Chondrocyte (in vitro differentiated cells): ENCODE measurements at regions not wholly inside any gene's neighbourhood (a gene's known extent, or its start where the extent isn't known, plus 50 kb on each side); places are given as distances from the start of the nearest gene placed in this dataset.

Experiments
- DNase-seq: peaks from one replicate; pipeline ENCODE4 v3.0.0; 2021; ENCODE audit warnings: mixed read lengths, low spot score
- H3K27ac Mint-ChIP-seq: one replicate; pipeline ENCODE4 v1.8.0; 2021; ENCODE audit warnings: mild to moderate bottlenecking, moderate library complexity, mixed read lengths; ENCODE audit not compliant: unreplicated experiment
- H3K27me3 Mint-ChIP-seq: 2 replicates; pipeline ENCODE4 v1.8.0; 2021; ENCODE audit warnings: low read depth, mixed read lengths
- H3K36me3 Mint-ChIP-seq: 2 replicates; pipeline ENCODE4 v1.8.0; 2021; ENCODE audit warnings: low read depth, mixed read lengths
- H3K4me1 Mint-ChIP-seq: 2 replicates; pipeline ENCODE4 v1.8.0; 2021; ENCODE audit warnings: low read depth, mild to moderate bottlenecking, mixed read lengths
- H3K4me3 Mint-ChIP-seq: one replicate; pipeline ENCODE4 v1.8.0; 2021; ENCODE audit warnings: mild to moderate bottlenecking, moderate library complexity, mixed read lengths; ENCODE audit not compliant: unreplicated experiment
- H3K9me3 Mint-ChIP-seq: 2 replicates; pipeline ENCODE4 v1.8.0; 2021; ENCODE audit warnings: low read depth, mixed read lengths
- CTCF ChIP-seq: fragments of 200-600 bp; sonication (generic); IDR thresholded peaks from 2 replicates; pipeline ENCODE4 v1.5.0; 2021; ENCODE audit warnings: antibody characterized with exemption, mild to moderate bottlenecking, moderate library complexity

GRCh38 chr6:23940466-23940865 lies 185.5 kb upstream of the NRSN1 start:
- no peak for DNase-seq
- H3K9me3 Mint-ChIP-seq: no peaks in the 10 kb centered on the region
- no peaks in the 10 kb centered on the region for H3K27me3 Mint-ChIP-seq
- H3K4me1 Mint-ChIP-seq: no peaks in the 10 kb centered on the region
- H3K27ac Mint-ChIP-seq: no peak overlapping the region
- no peak overlapping the region for H3K4me3 Mint-ChIP-seq
- no peak for TF ChIP-seq CTCF
- no peaks in the 10 kb centered on the region for H3K36me3 Mint-ChIP-seq

- Mint-ChIP-seq H3K27ac (no peak overlapping the region), H3K4me1 (peaks cover 5% of the 10 kb centered on the region), H3K27me3 (no peaks in the 10 kb centered on the region), H3K4me3 (no peak overlapping the region), H3K36me3 (no peaks in the 10 kb centered on the region), H3K9me3 (no peaks in the 10 kb centered on the region)
- DNase-seq: no peak
- no peak for TF ChIP-seq CTCF
Measured at GRCh38 chr6:23951691-23952090, 174.3 kb upstream of the NRSN1 start.

- H3K27me3 Mint-ChIP-seq: no peaks in the 10 kb centered on the region
- no peak overlapping the region for H3K27ac Mint-ChIP-seq
- DNase-seq: no peak
- no peaks in the 10 kb centered on the region for H3K9me3 Mint-ChIP-seq
- TF ChIP-seq CTCF: no peak
- H3K4me1 Mint-ChIP-seq: peaks cover 5% of the 10 kb centered on the region
- no peak overlapping the region for H3K4me3 Mint-ChIP-seq
- no peaks in the 10 kb centered on the region for H3K36me3 Mint-ChIP-seq
Measured at GRCh38 chr6:23952245-23952644, 173.8 kb upstream of the NRSN1 start.

- Mint-ChIP-seq H3K4me1 (peaks cover 5% of the 10 kb centered on the region), H3K36me3 (no peaks in the 10 kb centered on the region), H3K27ac (no peak overlapping the region), H3K27me3 (no peaks in the 10 kb centered on the region), H3K9me3 (no peaks in the 10 kb centered on the region), H3K4me3 (no peak overlapping the region)
- no peak for TF ChIP-seq CTCF
- DNase-seq: no peak
Measured at GRCh38 chr6:23953976-23954375, 172.0 kb upstream of the NRSN1 start.

- Mint-ChIP-seq H3K4me1 (peaks cover 5% of the 10 kb centered on the region), H3K4me3 (no peak overlapping the region), H3K27ac (no peak overlapping the region), H3K36me3 (no peaks in the 10 kb centered on the region), H3K27me3 (peaks cover 3% of the 10 kb centered on the region), H3K9me3 (no peaks in the 10 kb centered on the region)
- no peak for DNase-seq
- TF ChIP-seq CTCF: no peak
Measured at GRCh38 chr6:23957017-23957416, 169.0 kb upstream of the NRSN1 start.
